ENCODE measurements at regions not wholly inside any gene's neighbourhood (a gene's known extent, or its start where the extent isn't known, plus 50 kb on each side); places are given as distances from the start of the nearest gene placed in this dataset.

DNA sequence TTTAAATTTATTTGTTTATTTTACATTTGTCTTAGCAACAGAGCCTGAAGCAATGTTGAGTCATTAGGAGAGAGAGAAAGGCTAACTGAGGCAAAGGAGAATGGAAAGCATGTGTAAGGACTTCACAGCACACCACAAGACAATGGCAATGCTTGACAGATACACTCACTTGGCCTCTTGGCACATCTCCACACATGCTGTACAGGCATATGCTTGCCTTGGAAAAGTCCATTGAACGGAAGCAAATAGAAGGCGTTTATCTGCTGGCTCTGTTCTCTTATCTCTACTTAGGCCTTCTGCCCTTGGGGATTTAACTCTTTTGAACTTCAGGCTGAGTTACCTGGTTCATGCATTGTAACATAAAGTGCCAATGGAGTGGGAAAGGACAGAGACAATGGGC lies 262.2 kb upstream of the POU3F1 start:
- TF ChIP-seq ZFP3 (CRISPR knock-in tag; IDR thresholded peaks at IDR 0.05): no peak
- no peak for TF ChIP-seq PPARA (CRISPR knock-in tag; IDR thresholded peaks at IDR 0.05; ENCODE audit: borderline replicate concordance)
- TF ChIP-seq, protein P1, sequence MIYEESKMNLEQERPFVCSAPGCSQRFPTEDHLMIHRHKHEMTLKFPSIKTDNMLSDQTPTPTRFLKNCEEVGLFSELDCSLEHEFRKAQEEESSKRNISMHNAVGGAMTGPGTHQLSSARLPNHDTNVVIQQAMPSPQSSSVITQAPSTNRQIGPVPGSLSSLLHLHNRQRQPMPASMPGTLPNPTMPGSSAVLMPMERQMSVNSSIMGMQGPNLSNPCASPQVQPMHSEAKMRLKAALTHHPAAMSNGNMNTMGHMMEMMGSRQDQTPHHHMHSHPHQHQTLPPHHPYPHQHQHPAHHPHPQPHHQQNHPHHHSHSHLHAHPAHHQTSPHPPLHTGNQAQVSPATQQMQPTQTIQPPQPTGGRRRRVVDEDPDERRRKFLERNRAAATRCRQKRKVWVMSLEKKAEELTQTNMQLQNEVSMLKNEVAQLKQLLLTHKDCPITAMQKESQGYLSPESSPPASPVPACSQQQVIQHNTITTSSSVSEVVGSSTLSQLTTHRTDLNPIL (CRISPR knock-in tag; IDR thresholded peaks at IDR 0.05; ENCODE audit: low read depth): no peak
- no peak for TF ChIP-seq GLIS3 (CRISPR knock-in tag; IDR thresholded peaks at IDR 0.05)
- ATAC-seq: no peak

GRCh38 chr1:38305666-38306065 lies 259.1 kb upstream of the POU3F1 start:
- TF ChIP-seq SNAI2 (CRISPR knock-in tag; IDR thresholded peaks at IDR 0.05) (no peak), BACH2 (CRISPR knock-in tag; IDR thresholded peaks at IDR 0.05; ENCODE audit: borderline replicate concordance) (no peak), TCF4 (CRISPR knock-in tag; IDR thresholded peaks at IDR 0.05; ENCODE audit: borderline replicate concordance) (no peak), ESRRG (CRISPR knock-in tag; IDR thresholded peaks at IDR 0.05) (no peak), RARB (CRISPR knock-in tag; IDR thresholded peaks at IDR 0.05) (no peak), TOX (CRISPR knock-in tag; IDR thresholded peaks at IDR 0.05; ENCODE audit: borderline replicate concordance) (no peak), ARNTL (CRISPR knock-in tag; IDR thresholded peaks at IDR 0.05; ENCODE audit: borderline replicate concordance, low read depth) (no peak), POU6F1 (CRISPR knock-in tag; IDR thresholded peaks at IDR 0.05; ENCODE audit: borderline replicate concordance, low read depth) (no peak), GLIS3 (CRISPR knock-in tag; IDR thresholded peaks at IDR 0.05) (no peak)
- TF ChIP-seq, protein P2, sequence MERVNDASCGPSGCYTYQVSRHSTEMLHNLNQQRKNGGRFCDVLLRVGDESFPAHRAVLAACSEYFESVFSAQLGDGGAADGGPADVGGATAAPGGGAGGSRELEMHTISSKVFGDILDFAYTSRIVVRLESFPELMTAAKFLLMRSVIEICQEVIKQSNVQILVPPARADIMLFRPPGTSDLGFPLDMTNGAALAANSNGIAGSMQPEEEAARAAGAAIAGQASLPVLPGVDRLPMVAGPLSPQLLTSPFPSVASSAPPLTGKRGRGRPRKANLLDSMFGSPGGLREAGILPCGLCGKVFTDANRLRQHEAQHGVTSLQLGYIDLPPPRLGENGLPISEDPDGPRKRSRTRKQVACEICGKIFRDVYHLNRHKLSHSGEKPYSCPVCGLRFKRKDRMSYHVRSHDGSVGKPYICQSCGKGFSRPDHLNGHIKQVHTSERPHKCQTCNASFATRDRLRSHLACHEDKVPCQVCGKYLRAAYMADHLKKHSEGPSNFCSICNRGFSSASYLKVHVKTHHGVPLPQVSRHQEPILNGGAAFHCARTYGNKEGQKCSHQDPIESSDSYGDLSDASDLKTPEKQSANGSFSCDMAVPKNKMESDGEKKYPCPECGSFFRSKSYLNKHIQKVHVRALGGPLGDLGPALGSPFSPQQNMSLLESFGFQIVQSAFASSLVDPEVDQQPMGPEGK (CRISPR knock-in tag; IDR thresholded peaks at IDR 0.05; ENCODE audit: borderline replicate concordance): no peak
- TF ChIP-seq, protein P3, sequence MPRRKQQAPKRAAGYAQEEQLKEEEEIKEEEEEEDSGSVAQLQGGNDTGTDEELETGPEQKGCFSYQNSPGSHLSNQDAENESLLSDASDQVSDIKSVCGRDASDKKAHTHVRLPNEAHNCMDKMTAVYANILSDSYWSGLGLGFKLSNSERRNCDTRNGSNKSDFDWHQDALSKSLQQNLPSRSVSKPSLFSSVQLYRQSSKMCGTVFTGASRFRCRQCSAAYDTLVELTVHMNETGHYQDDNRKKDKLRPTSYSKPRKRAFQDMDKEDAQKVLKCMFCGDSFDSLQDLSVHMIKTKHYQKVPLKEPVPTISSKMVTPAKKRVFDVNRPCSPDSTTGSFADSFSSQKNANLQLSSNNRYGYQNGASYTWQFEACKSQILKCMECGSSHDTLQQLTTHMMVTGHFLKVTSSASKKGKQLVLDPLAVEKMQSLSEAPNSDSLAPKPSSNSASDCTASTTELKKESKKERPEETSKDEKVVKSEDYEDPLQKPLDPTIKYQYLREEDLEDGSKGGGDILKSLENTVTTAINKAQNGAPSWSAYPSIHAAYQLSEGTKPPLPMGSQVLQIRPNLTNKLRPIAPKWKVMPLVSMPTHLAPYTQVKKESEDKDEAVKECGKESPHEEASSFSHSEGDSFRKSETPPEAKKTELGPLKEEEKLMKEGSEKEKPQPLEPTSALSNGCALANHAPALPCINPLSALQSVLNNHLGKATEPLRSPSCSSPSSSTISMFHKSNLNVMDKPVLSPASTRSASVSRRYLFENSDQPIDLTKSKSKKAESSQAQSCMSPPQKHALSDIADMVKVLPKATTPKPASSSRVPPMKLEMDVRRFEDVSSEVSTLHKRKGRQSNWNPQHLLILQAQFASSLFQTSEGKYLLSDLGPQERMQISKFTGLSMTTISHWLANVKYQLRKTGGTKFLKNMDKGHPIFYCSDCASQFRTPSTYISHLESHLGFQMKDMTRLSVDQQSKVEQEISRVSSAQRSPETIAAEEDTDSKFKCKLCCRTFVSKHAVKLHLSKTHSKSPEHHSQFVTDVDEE (CRISPR knock-in tag; IDR thresholded peaks at IDR 0.05): no peak
- ATAC-seq: no peak

DNA sequence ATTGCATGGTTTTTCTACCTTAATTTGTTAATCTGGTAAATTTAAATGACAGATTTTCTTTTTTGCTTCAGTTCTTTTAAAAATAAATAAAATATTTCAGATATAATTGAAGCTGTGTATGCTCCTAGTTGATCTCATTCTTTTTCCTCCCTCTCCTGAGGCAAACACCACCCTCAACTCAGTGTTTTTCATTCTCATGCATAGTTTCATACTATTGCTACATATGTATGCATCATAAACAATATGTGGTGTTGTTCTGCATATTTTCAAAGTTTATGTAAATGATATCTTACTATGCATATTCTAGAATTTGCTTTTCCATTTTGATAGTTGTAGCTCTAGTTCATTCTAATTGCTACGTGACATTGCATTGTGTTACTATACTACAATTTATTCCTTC lies 257.2 kb upstream of the POU3F1 start:
- TF ChIP-seq POU6F1 (CRISPR knock-in tag; IDR thresholded peaks at IDR 0.05; ENCODE audit: borderline replicate concordance, low read depth) (no peak), ARNTL (CRISPR knock-in tag; IDR thresholded peaks at IDR 0.05; ENCODE audit: borderline replicate concordance, low read depth) (no peak), TOX (CRISPR knock-in tag; IDR thresholded peaks at IDR 0.05; ENCODE audit: borderline replicate concordance) (no peak), CSDC2 (CRISPR knock-in tag; IDR thresholded peaks at IDR 0.05) (no peak), ZNF8 (CRISPR knock-in tag; IDR thresholded peaks at IDR 0.05) (no peak), SNAI2 (CRISPR knock-in tag; IDR thresholded peaks at IDR 0.05) (no peak), ZNF565 (CRISPR knock-in tag; conservative IDR thresholded peaks at IDR 0.05; ENCODE audit: low read depth) (no peak), OSR1 (CRISPR knock-in tag; IDR thresholded peaks at IDR 0.05) (no peak), ZNF70 (CRISPR knock-in tag; IDR thresholded peaks at IDR 0.05) (no peak), GLIS3 (CRISPR knock-in tag; IDR thresholded peaks at IDR 0.05) (no peak), TCF4 (CRISPR knock-in tag; IDR thresholded peaks at IDR 0.05; ENCODE audit: borderline replicate concordance) (no peak), RARB (CRISPR knock-in tag; IDR thresholded peaks at IDR 0.05) (no peak), ZFP3 (CRISPR knock-in tag; IDR thresholded peaks at IDR 0.05) (no peak), ZC3H10 (CRISPR knock-in tag; IDR thresholded peaks at IDR 0.05) (no peak)
- TF ChIP-seq, protein P2 (CRISPR knock-in tag; IDR thresholded peaks at IDR 0.05; ENCODE audit: borderline replicate concordance): no peak
- TF ChIP-seq, protein P3 (CRISPR knock-in tag; IDR thresholded peaks at IDR 0.05): no peak
- no peak for ATAC-seq

Measured in SK-N-SH treated with all-trans-retinoic acid at 6 μM for 48 hours (cell line).